ENCODE measurements at regions not wholly inside any gene's neighbourhood (a gene's known extent, or its start where the extent isn't known, plus 50 kb on each side); places are given as distances from the start of the nearest gene placed in this dataset.

GRCh38 chr1:229034342-229034741, 236.6 kb upstream of the RAB4A start:
- H3K4me1 ChIP-seq = no peaks in the 10 kb centered on the region
- no peaks in the 10 kb centered on the region for H3K36me3 ChIP-seq
- no peaks in the 10 kb centered on the region for H3K27me3 ChIP-seq
- no peaks in the 10 kb centered on the region for H3K9me3 ChIP-seq
- TF ChIP-seq POLR2A (IDR thresholded peaks at IDR 0.05) (no peak), CTCF (IDR thresholded peaks at IDR 0.05) (no peak)
- DNase-seq = no peak
- H3K4me3 ChIP-seq = no peak overlapping the region
- no peak overlapping the region for H3K27ac ChIP-seq

- peak in 1 of 3 donors; percentile 51 for DNase-seq
- Histone ChIP-seq H3K9me3 (no peaks in the 10 kb centered on the region), H3K27ac (no peak overlapping the region), H3K4me3 (no peak overlapping the region), H3K36me3 (no peaks in the 10 kb centered on the region), H3K27me3 (no peaks in the 10 kb centered on the region), H3K4me1 (no peaks in the 10 kb centered on the region)
- TF ChIP-seq CTCF (IDR thresholded peaks at IDR 0.05) = no peak
Measured at GRCh38 chr1:229035054-229035747, 235.7 kb upstream of the RAB4A start.

GRCh38 chr1:229035748-229036082, 235.2 kb upstream of the RAB4A start:
- H3K4me1 ChIP-seq = no peaks in the 10 kb centered on the region
- H3K27me3 ChIP-seq = no peaks in the 10 kb centered on the region
- no peak for DNase-seq
- H3K9me3 ChIP-seq = no peaks in the 10 kb centered on the region
- H3K27ac ChIP-seq = no peak overlapping the region
- TF ChIP-seq CTCF (IDR thresholded peaks at IDR 0.05) (no peak), POLR2A (IDR thresholded peaks at IDR 0.05) (no peak)
- no peak overlapping the region for H3K4me3 ChIP-seq
- H3K36me3 ChIP-seq = no peaks in the 10 kb centered on the region

GRCh38 chr1:229037806-229038405, 233.0 kb upstream of the RAB4A start:
- Histone ChIP-seq H3K27me3 (no peaks in the 10 kb centered on the region), H3K4me3 (no peak overlapping the region), H3K9me3 (no peaks in the 10 kb centered on the region), H3K36me3 (no peaks in the 10 kb centered on the region), H3K27ac (no peak overlapping the region), H3K4me1 (no peaks in the 10 kb centered on the region)
- DNase-seq = no peak
- no peak for TF ChIP-seq CTCF (IDR thresholded peaks at IDR 0.05)
- no peak for TF ChIP-seq POLR2A (IDR thresholded peaks at IDR 0.05)

GRCh38 chr1:229040630-229041358, 230.1 kb upstream of the RAB4A start:
- no peak for TF ChIP-seq CTCF (IDR thresholded peaks at IDR 0.05)
- TF ChIP-seq POLR2A (IDR thresholded peaks at IDR 0.05) = no peak
- Histone ChIP-seq H3K36me3 (no peaks in the 10 kb centered on the region), H3K4me1 (no peaks in the 10 kb centered on the region), H3K27ac (no peak overlapping the region), H3K4me3 (no peak overlapping the region), H3K27me3 (no peaks in the 10 kb centered on the region), H3K9me3 (no peaks in the 10 kb centered on the region)
- no peak for DNase-seq

Data from Peyer's patch (tissue), 4 donors.